CD4-positive, alpha-beta T cell (primary cell): ENCODE measurements at regions not wholly inside any gene's neighbourhood (a gene's known extent, or its start where the extent isn't known, plus 50 kb on each side); places are given as distances from the start of the nearest gene placed in this dataset.

Experiments used
- ATAC-seq: fragments of 200-7000 bp; cut with Tn5 transposase; one replicate; pipeline ENCODE4 v1.10.0; 2022; ENCODE audit warnings: mild to moderate bottlenecking; ENCODE audit not compliant: poor library complexity
- CTCF ChIA-PET: fragments of 350-600 bp; sonication (Branson Sonifier 250); formaldehyde crosslinking; loops from one replicate; lab custom pipeline; 2021; ENCODE audit warnings: antibody characterized with exemption, inconsistent platforms; lab: Charles Lee
- POLR2A ChIA-PET: fragments of 350-600 bp; sonication (Branson Sonifier 250); formaldehyde crosslinking; loops from one replicate; lab custom pipeline; 2021; ENCODE audit warnings: antibody characterized with exemption, inconsistent platforms; lab: Charles Lee
- DNase-seq, 14 experiments: peaks; one replicate each; pipeline ENCODE4 v3.0.0-alpha.2; 2013 to 2020; ENCODE audit warnings: mixed read lengths in 2 of 14
- H3K27ac ChIP-seq, 2 donors: one replicate each; pipeline versions ENCODE4 v1.5.1 to v1.7.0; 2013; ENCODE audit warnings: low read length in 2 of 2, low read depth in 1 of 2, mild to moderate bottlenecking in 1 of 2
- H3K27me3 ChIP-seq, 2 experiments: 1 replicate in 1 of 2; 2 replicates in 1 of 2; pipeline versions ENCODE4 v1.6.1 to v1.7.0; 2013; ENCODE audit warnings: low read length in 2 of 2, control low read depth in 1 of 2, mild to moderate bottlenecking in 1 of 2, moderate library complexity in 1 of 2; ENCODE audit not compliant: insufficient read depth in 2 of 2, control insufficient read depth in 1 of 2
- H3K36me3 ChIP-seq: one replicate; pipeline ENCODE4 v1.6.1; 2013; ENCODE audit warnings: low read length, control low read depth; ENCODE audit not compliant: insufficient read depth
- H3K4me1 ChIP-seq: one replicate; pipeline ENCODE4 v1.6.1; 2013; ENCODE audit warnings: low read length, control low read depth; ENCODE audit not compliant: insufficient read depth
- H3K4me3 ChIP-seq: one replicate; pipeline ENCODE4 v1.5.1; 2013; ENCODE audit warnings: mild to moderate bottlenecking, low read length, moderate library complexity
- H3K9me3 ChIP-seq, 2 experiments: 1 replicate in 1 of 2; 2 replicates in 1 of 2; pipeline versions ENCODE4 v1.6.1 to v1.7.0; 2013; ENCODE audit warnings: low read length in 2 of 2, mild to moderate bottlenecking in 2 of 2, control low read depth in 1 of 2, moderate library complexity in 1 of 2; ENCODE audit not compliant: control insufficient read depth in 1 of 2, insufficient read depth in 1 of 2
- H3K27ac Mint-ChIP-seq: one replicate; pipeline ENCODE4 v1.8.0; 2020; ENCODE audit warnings: mixed read lengths
- H3K27me3 Mint-ChIP-seq: one replicate; pipeline ENCODE4 v1.8.0; 2021; ENCODE audit warnings: mixed read lengths
- H3K36me3 Mint-ChIP-seq: one replicate; pipeline ENCODE4 v1.8.0; 2021; ENCODE audit warnings: low read depth, mixed read lengths
- H3K4me1 Mint-ChIP-seq: one replicate; pipeline ENCODE4 v1.8.0; 2021; ENCODE audit warnings: low read depth, mixed read lengths
- H3K4me3 Mint-ChIP-seq: one replicate; pipeline ENCODE4 v1.8.0; 2020; ENCODE audit warnings: mild to moderate bottlenecking, mixed read lengths
- H3K9me3 Mint-ChIP-seq: one replicate; pipeline ENCODE4 v1.8.0; 2020; ENCODE audit warnings: mixed read lengths
- intact Hi-C, 2 experiments: fragments of 100-400 bp; cut with DNase I in 1 of 2; cut with micrococcal nuclease in 1 of 2; formaldehyde crosslinking; loops; one replicate each; pipeline versions ENCODE4 v1.15.1 to v1.9.0; 2023 to 2025; cut with DNase I, micrococcal nuclease
- TF ChIP-seq, protein P1 (sequence below): fragments of 200-600 bp; IDR thresholded peaks from one replicate; pipeline ENCODE4 v1.8.0; 2022; ENCODE audit warnings: antibody characterized with exemption, mild to moderate bottlenecking

DNA sequence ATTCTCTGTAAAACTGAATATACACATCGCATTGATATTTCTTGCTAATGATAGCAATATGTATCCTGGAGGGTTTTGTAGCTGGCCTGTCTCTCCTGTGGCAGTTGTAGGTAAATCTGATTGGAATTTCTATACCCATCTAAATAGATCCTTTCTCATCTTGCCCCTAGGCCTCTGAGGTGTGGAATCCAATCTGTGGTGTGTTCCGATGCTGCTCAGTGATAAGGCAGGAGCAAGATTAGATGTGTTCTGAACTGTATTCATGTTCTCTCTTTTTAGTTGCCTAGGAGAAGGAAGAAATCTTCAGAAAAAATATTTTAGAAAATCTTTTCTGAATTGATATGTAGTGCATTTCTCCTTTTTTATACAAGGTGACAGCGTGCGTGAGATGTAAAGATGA, 507.5 kb downstream of the NR2F1-AS1 start:
- Histone ChIP-seq H3K27me3 (no peaks in the 10 kb centered on the region), H3K27ac (no peak overlapping the region), H3K4me3 (no peak overlapping the region), H3K9me3 (no peaks in the 10 kb centered on the region), H3K4me1 (no peaks in the 10 kb centered on the region), H3K36me3 (no peaks in the 10 kb centered on the region)
- ChIA-PET CTCF (no interaction called here), POLR2A (no interaction called here)
- intact Hi-C loops = no loop called here
- no peak for DNase-seq
- Mint-ChIP-seq H3K4me3 (no peak overlapping the region), H3K27ac (no peak overlapping the region), H3K4me1 (no peaks in the 10 kb centered on the region), H3K9me3 (peaks cover 3% of the 10 kb centered on the region), H3K27me3 (no peaks in the 10 kb centered on the region), H3K36me3 (no peaks in the 10 kb centered on the region)
- no peak for ATAC-seq
- TF ChIP-seq, protein P1, sequence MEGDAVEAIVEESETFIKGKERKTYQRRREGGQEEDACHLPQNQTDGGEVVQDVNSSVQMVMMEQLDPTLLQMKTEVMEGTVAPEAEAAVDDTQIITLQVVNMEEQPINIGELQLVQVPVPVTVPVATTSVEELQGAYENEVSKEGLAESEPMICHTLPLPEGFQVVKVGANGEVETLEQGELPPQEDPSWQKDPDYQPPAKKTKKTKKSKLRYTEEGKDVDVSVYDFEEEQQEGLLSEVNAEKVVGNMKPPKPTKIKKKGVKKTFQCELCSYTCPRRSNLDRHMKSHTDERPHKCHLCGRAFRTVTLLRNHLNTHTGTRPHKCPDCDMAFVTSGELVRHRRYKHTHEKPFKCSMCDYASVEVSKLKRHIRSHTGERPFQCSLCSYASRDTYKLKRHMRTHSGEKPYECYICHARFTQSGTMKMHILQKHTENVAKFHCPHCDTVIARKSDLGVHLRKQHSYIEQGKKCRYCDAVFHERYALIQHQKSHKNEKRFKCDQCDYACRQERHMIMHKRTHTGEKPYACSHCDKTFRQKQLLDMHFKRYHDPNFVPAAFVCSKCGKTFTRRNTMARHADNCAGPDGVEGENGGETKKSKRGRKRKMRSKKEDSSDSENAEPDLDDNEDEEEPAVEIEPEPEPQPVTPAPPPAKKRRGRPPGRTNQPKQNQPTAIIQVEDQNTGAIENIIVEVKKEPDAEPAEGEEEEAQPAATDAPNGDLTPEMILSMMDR = no peak

DNA sequence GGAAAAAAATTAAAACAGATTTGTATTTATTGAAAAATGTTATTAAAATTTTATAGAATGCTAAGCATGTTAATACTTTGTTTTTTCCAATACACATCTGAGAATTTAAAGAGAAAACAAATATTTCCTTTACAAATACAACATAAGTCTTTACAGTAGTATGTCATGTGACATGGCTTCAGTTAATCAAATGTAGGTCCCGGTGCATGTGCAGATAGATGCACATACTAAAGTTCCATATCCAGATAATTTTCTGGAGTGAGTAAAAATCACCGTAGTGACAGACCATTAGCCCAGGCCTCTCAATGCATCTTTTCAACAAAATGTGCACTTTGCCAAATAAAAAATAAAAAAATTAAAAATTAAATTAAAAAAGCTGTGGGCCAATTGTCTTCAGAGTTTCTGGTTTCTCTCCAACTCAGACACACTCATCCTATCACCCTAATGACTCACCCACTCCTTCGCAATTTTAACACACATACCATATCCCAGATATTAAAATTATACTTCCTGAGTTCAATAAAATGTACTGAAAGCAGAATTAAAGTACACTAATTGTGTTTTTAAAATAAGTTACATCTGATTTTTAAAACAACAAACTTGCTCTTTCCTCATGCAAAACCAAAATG, 508.1 kb downstream of the NR2F1-AS1 start:
- ATAC-seq (no peak), DNase-seq (no peak)
- Histone ChIP-seq H3K27me3 (no peaks in the 10 kb centered on the region), H3K27ac (no peak overlapping the region), H3K4me3 (no peak overlapping the region), H3K4me1 (no peaks in the 10 kb centered on the region), H3K36me3 (no peaks in the 10 kb centered on the region), H3K9me3 (no peaks in the 10 kb centered on the region)
- TF ChIP-seq, protein P1 = no peak
- intact Hi-C loops = no loop called here
- no peaks in the 10 kb centered on the region for H3K27me3 Mint-ChIP-seq
- H3K4me1 Mint-ChIP-seq = no peaks in the 10 kb centered on the region
- POLR2A ChIA-PET = no interaction called here
- H3K36me3 Mint-ChIP-seq = no peaks in the 10 kb centered on the region
- CTCF ChIA-PET = no interaction called here
- H3K4me3 Mint-ChIP-seq = no peak overlapping the region
- H3K27ac Mint-ChIP-seq = no peak overlapping the region
- peaks cover 3% of the 10 kb centered on the region for H3K9me3 Mint-ChIP-seq

DNA sequence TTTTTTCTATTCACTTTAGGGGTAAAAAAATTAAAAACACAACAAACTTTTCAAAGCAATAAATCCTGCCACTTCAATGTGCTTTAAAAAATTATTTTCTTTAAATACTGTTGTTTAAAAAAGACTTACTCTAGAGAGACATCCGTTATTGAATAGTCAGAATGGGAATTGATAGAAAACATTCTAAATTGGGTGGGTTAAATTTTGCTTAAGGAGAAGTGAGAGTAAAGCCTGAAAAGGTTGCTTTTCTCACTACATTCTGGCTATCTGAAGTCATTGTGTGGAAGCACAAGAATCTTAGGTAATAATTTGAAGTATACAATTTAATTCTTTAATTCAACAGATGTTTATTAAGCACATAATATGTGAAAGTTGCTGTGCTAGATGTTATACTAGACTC, 509.3 kb downstream of the NR2F1-AS1 start:
- no peak overlapping the region for H3K4me3 ChIP-seq
- Mint-ChIP-seq H3K27ac (no peak overlapping the region), H3K4me1 (no peaks in the 10 kb centered on the region), H3K9me3 (peaks cover 3% of the 10 kb centered on the region), H3K27me3 (no peaks in the 10 kb centered on the region), H3K36me3 (no peaks in the 10 kb centered on the region), H3K4me3 (no peak overlapping the region)
- TF ChIP-seq, protein P1 = no peak
- ChIA-PET CTCF (no interaction called here), POLR2A (no interaction called here)
- H3K27ac ChIP-seq = no peak overlapping the region
- no peaks in the 10 kb centered on the region for H3K9me3 ChIP-seq
- intact Hi-C loops = no loop called here
- ATAC-seq (no peak), DNase-seq (no peak)
- H3K27me3 ChIP-seq = no peaks in the 10 kb centered on the region
- H3K36me3 ChIP-seq = no peaks in the 10 kb centered on the region
- H3K4me1 ChIP-seq = no peaks in the 10 kb centered on the region
